ENCODE measurements at regions not wholly inside any gene's neighbourhood (a gene's known extent, or its start where the extent isn't known, plus 50 kb on each side); places are given as distances from the start of the nearest gene placed in this dataset.

DNA sequence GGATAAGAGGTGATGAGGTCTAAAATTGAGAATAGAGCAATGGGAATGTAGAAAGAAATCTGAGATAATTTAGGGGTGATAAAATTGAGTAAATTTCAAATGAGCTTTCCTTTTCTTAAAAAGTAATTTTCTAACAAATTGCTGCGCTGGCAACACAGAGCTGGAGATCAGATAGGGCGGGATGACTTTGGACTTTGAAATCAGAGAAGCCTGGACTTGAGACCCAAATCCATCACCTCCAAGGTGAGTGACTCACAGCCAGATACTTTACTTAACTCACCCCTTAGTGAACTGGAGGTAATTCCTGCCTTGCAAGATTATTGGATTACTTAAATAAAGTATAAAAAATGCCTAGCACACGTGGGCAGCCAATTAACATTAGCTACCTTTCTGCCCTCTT lies 80.8 kb downstream of the P2RY1 start:
- Histone ChIP-seq H3K9me3 (no peaks in the 10 kb centered on the region), H3K36me3 (no peaks in the 10 kb centered on the region), H3K27me3 (no peaks in the 10 kb centered on the region), H3K4me3 (no peak overlapping the region), H3K27ac (no peak overlapping the region), H3K4me1 (no peaks in the 10 kb centered on the region)
- WGBS, 2 donors = 39 to 42% methylated on average over 3 of the region's 3 CpGs
- ATAC-seq (no peak), DNase-seq (no peak), FAIRE-seq (no peak)
- intact Hi-C loops (cut with DNase I) = no loop called here
- TF ChIP-seq, protein P1, sequence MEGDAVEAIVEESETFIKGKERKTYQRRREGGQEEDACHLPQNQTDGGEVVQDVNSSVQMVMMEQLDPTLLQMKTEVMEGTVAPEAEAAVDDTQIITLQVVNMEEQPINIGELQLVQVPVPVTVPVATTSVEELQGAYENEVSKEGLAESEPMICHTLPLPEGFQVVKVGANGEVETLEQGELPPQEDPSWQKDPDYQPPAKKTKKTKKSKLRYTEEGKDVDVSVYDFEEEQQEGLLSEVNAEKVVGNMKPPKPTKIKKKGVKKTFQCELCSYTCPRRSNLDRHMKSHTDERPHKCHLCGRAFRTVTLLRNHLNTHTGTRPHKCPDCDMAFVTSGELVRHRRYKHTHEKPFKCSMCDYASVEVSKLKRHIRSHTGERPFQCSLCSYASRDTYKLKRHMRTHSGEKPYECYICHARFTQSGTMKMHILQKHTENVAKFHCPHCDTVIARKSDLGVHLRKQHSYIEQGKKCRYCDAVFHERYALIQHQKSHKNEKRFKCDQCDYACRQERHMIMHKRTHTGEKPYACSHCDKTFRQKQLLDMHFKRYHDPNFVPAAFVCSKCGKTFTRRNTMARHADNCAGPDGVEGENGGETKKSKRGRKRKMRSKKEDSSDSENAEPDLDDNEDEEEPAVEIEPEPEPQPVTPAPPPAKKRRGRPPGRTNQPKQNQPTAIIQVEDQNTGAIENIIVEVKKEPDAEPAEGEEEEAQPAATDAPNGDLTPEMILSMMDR (IDR thresholded peaks at IDR 0.05) = no peak

DNA sequence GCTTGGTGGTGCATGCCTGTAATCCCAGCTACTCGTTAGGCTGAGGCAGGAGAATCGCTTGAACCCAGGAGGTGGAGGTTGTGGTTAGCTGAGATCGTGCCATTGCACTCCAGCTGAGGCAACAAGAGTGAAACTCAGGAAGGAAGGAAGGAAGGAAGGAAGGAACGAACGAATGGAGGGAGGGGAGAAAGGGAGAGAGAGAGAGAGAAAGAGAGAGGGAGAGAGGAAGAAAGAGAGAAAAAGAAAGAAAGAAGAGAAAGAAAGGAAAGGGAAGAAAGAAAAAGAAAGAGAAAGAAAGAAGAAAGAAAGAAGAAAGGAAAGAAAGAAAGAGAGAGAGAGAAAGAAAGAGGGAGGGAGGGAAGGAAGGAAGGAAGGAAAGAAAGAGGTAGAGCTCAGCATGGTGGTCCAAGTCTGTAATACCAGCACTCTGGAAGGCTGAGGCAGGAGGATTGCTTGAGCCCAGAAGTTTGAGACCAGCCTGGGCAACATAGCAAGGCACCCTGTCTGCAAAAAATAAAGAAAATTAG lies 81.9 kb downstream of the P2RY1 start:
- no peaks in the 10 kb centered on the region for H3K36me3 ChIP-seq
- WGBS, 2 donors = 68 to 82% methylated on average over 5 of the region's 5 CpGs
- TF ChIP-seq, protein P1 (IDR thresholded peaks at IDR 0.05) = no peak
- ATAC-seq = no peak
- H3K27me3 ChIP-seq = no peaks in the 10 kb centered on the region
- FAIRE-seq = no peak
- H3K27ac ChIP-seq = no peak overlapping the region
- no peak for DNase-seq
- no peaks in the 10 kb centered on the region for H3K9me3 ChIP-seq
- no peak overlapping the region for H3K4me3 ChIP-seq
- no peaks in the 10 kb centered on the region for H3K4me1 ChIP-seq
- intact Hi-C loops (cut with DNase I) = no loop called here

DNA sequence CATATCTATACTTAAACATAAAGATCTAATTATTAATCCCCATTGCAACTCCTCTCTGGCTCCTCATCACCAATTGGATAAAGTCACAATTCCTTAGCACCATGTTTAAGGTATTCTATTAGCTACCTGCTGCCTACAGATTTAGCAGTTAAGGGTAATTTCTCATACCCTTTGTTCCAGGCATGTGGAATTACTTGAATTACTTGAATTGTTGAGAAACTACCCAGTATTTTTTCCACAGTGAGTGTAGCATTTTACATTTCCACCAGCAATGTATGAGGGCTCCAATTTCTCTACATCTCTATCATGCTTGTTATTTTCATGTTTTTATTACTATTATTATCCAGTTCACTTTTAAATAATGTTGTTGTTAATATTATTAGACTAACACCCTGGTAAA lies 86.4 kb downstream of the P2RY1 start:
- ATAC-seq (no peak), FAIRE-seq (no peak), DNase-seq (no peak)
- Histone ChIP-seq H3K9me3 (no peaks in the 10 kb centered on the region), H3K36me3 (no peaks in the 10 kb centered on the region), H3K4me3 (no peak overlapping the region), H3K4me1 (no peaks in the 10 kb centered on the region), H3K27me3 (no peaks in the 10 kb centered on the region), H3K27ac (no peak overlapping the region)
- intact Hi-C loops (cut with DNase I) = no loop called here
- TF ChIP-seq, protein P1 (IDR thresholded peaks at IDR 0.05) = no peak

DNA sequence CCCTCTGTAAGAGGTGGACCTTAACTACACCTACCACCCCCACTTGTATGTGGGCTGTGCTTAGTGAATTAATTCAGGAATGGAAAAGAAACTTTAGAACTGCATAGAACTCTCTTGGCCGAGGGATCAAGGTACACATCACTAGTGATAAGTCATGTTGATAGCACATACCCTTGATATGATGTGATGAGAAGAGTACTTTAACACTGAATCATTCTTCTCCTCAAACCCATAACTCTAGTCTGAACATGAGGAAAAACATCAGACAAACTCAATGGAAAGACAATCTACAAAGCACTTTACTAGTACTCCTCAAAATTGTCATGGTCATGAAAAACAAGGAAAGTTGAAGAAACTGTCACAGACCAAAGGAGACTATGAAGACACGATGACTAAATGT lies 87.6 kb downstream of the P2RY1 start:
- WGBS, 2 donors = 56 to 72% methylated on average over 2 of the region's 2 CpGs
- no peaks in the 10 kb centered on the region for H3K9me3 ChIP-seq
- H3K36me3 ChIP-seq = no peaks in the 10 kb centered on the region
- ATAC-seq (no peak), DNase-seq (no peak), FAIRE-seq (no peak)
- intact Hi-C loops (cut with DNase I) = no loop called here
- no peak overlapping the region for H3K27ac ChIP-seq
- no peaks in the 10 kb centered on the region for H3K27me3 ChIP-seq
- no peak overlapping the region for H3K4me3 ChIP-seq
- TF ChIP-seq, protein P1 (IDR thresholded peaks at IDR 0.05) = no peak
- no peaks in the 10 kb centered on the region for H3K4me1 ChIP-seq

DNA sequence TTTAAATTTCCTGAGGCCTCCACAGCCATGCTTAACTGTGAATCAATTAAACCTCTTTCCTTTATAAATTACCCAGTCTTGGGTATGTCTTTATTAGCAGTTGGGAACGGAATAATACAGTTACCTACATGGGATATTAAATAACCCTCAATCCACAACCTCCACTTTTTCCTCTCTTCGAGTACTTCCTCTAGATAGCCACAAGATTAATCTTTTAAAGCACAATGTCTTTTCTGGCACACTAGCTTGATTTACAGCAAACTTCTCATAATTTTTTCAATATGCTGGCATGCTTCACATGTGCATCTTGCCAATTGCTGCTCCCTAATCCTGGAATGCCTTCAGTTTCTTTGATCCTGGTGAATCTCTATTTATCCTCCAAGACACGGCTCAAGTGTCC lies 92.2 kb downstream of the P2RY1 start:
- FAIRE-seq (no peak), ATAC-seq (no peak), DNase-seq (no peak)
- intact Hi-C loops (cut with DNase I) = no loop called here
- WGBS, 2 donors = 50 to 57% methylated on average over 3 of the region's 3 CpGs
- no peaks in the 10 kb centered on the region for H3K27me3 ChIP-seq
- no peaks in the 10 kb centered on the region for H3K9me3 ChIP-seq
- no peaks in the 10 kb centered on the region for H3K4me1 ChIP-seq
- no peaks in the 10 kb centered on the region for H3K36me3 ChIP-seq
- H3K4me3 ChIP-seq = no peak overlapping the region
- TF ChIP-seq, protein P1 (IDR thresholded peaks at IDR 0.05) = no peak
- no peak overlapping the region for H3K27ac ChIP-seq
